Loucy (cell line): ENCODE measurements at regions not wholly inside any gene's neighbourhood (a gene's known extent, or its start where the extent isn't known, plus 50 kb on each side); places are given as distances from the start of the nearest gene placed in this dataset.

Experiments used
- H2AFZ ChIP-seq: fragments of 200-600 bp; sonication (generic); 2 replicates; pipeline ENCODE4 v1.6.0; 2016; ENCODE audit warnings: antibody characterized with exemption, mild to moderate bottlenecking, low read length, moderate library complexity
- H3F3A ChIP-seq: fragments of 200-600 bp; 2 replicates; pipeline ENCODE4 v1.6.0; 2016; ENCODE audit warnings: antibody characterized with exemption, low read depth, mild to moderate bottlenecking
- H3K27me3 ChIP-seq: fragments of 200-600 bp; sonication (generic); 2 replicates; pipeline ENCODE4 v1.6.1; 2014; ENCODE audit warnings: low read length, mild to moderate bottlenecking; ENCODE audit not compliant: insufficient read depth, poor library complexity, severe bottlenecking
- H3K36me3 ChIP-seq: fragments of 200-600 bp; sonication (generic); 2 replicates; pipeline ENCODE4 v1.6.1; 2016; ENCODE audit warnings: low read length; ENCODE audit not compliant: insufficient read depth
- H3K4me1 ChIP-seq: fragments of 200-600 bp; sonication (generic); 2 replicates; pipeline ENCODE4 v1.5.1; 2014; ENCODE audit warnings: low read length, mild to moderate bottlenecking; ENCODE audit not compliant: insufficient read depth, poor library complexity, severe bottlenecking
- H3K4me2 ChIP-seq: fragments of 200-600 bp; sonication (generic); 2 replicates; pipeline ENCODE4 v1.6.0; 2014; ENCODE audit warnings: antibody characterized with exemption, low read length, low read depth, mild to moderate bottlenecking; ENCODE audit not compliant: poor library complexity, severe bottlenecking
- H3K4me3 ChIP-seq: fragments of 200-600 bp; sonication (generic); 2 replicates; pipeline ENCODE4 v1.5.1; 2014; ENCODE audit warnings: low read length, mild to moderate bottlenecking, mixed read lengths; ENCODE audit not compliant: poor library complexity, severe bottlenecking
- H3K79me2 ChIP-seq: fragments of 200-600 bp; sonication (generic); 2 replicates; pipeline ENCODE4 v1.6.1; 2014; ENCODE audit warnings: low read length; ENCODE audit not compliant: insufficient read depth
- H3K9ac ChIP-seq: fragments of 200-600 bp; sonication (generic); 2 replicates; pipeline ENCODE4 v1.6.0; 2014; ENCODE audit warnings: mild to moderate bottlenecking, low read depth, low read length, moderate library complexity; ENCODE audit not compliant: poor library complexity, severe bottlenecking
- H3K9me2 ChIP-seq: fragments of 200-600 bp; sonication (generic); replicated peaks from 2 replicates; pipeline ENCODE4 v1.6.1; 2016; ENCODE audit warnings: low read depth, low read length, mixed read lengths
- H3K9me3 ChIP-seq: fragments of 200-600 bp; sonication (generic); 2 replicates; pipeline ENCODE4 v1.6.1; 2014; ENCODE audit warnings: mild to moderate bottlenecking, antibody characterized with exemption, low read length, low read depth; ENCODE audit not compliant: insufficient read depth
- H4K20me1 ChIP-seq: fragments of 200-600 bp; sonication (generic); 2 replicates; pipeline ENCODE4 v1.6.0; 2014; ENCODE audit warnings: antibody characterized with exemption, low read length, mild to moderate bottlenecking; ENCODE audit not compliant: insufficient read depth, poor library complexity, severe bottlenecking
- EZH2phosphoT487 ChIP-seq: fragments of 200-600 bp; IDR thresholded peaks from 2 replicates; pipeline ENCODE4 v1.6.1; 2018; ENCODE audit warnings: antibody characterized with exemption, mild to moderate bottlenecking, moderate library complexity, borderline replicate concordance
- TF ChIP-seq, protein P1 (sequence below): fragments of 200-600 bp; sonication (generic); conservative IDR thresholded peaks from 2 replicates; pipeline ENCODE4 v1.5.1; 2014; ENCODE audit warnings: mild to moderate bottlenecking, antibody characterized with exemption, low read length

DNA sequence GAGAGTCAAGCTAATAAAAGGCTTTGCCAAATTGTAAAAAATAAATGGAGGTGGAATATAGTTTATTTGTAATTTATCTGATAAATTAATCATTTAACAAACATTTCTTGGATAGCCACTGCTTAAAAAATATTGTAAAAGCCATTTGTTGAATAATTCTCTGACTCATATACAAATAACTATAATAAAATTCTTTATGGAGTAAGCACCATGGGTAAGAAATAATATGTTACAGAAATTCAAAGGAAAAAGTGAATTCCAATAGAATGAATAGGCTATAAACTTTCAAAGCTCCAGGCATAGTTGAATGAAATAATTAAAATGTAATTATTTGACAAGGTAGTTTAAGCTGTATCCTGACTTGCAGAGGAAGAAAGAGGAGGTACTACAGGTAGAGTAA is 291.4 kb upstream of the TMEM229A start:
- no peak for TF ChIP-seq EZH2phosphoT487
- TF ChIP-seq, protein P1, sequence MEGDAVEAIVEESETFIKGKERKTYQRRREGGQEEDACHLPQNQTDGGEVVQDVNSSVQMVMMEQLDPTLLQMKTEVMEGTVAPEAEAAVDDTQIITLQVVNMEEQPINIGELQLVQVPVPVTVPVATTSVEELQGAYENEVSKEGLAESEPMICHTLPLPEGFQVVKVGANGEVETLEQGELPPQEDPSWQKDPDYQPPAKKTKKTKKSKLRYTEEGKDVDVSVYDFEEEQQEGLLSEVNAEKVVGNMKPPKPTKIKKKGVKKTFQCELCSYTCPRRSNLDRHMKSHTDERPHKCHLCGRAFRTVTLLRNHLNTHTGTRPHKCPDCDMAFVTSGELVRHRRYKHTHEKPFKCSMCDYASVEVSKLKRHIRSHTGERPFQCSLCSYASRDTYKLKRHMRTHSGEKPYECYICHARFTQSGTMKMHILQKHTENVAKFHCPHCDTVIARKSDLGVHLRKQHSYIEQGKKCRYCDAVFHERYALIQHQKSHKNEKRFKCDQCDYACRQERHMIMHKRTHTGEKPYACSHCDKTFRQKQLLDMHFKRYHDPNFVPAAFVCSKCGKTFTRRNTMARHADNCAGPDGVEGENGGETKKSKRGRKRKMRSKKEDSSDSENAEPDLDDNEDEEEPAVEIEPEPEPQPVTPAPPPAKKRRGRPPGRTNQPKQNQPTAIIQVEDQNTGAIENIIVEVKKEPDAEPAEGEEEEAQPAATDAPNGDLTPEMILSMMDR = no peak
- Histone ChIP-seq H3K79me2 (no peaks in the 10 kb centered on the region), H3K9ac (no peak overlapping the region), H3K9me3 (no peaks in the 10 kb centered on the region), H3K4me1 (no peaks in the 10 kb centered on the region), H3K27me3 (no peaks in the 10 kb centered on the region), H4K20me1 (no peaks in the 10 kb centered on the region), H3K9me2 (no peaks in the 10 kb centered on the region), H3K4me2 (no peak overlapping the region), H3K4me3 (no peak overlapping the region), H3F3A (no peaks in the 10 kb centered on the region), H2AFZ (no peak overlapping the region), H3K36me3 (no peaks in the 10 kb centered on the region)

DNA sequence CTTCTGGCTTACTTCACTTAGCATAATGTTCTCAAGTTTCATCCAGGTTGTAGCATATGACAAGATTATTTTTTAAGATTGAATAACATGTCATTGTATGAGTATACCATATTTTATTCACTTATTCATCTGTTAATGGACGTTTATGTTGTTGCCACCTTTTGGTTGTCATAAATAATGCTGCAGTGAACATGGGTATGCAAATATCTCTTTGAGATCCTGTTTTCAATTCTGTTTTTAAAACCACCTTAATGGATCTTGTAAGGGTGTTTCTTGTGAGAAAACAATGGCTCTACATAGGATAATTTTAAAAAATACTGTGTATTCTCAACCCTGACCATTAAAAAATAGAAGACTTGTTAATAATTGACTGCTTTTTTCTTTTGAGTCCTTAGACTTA is 290.7 kb upstream of the TMEM229A start:
- no peak overlapping the region for H2AFZ ChIP-seq
- H3K36me3 ChIP-seq = no peaks in the 10 kb centered on the region
- H4K20me1 ChIP-seq = no peaks in the 10 kb centered on the region
- no peaks in the 10 kb centered on the region for H3K9me3 ChIP-seq
- H3K4me1 ChIP-seq = no peaks in the 10 kb centered on the region
- H3K4me3 ChIP-seq = no peak overlapping the region
- TF ChIP-seq EZH2phosphoT487 = no peak
- TF ChIP-seq, protein P1 = no peak
- H3K9me2 ChIP-seq = no peaks in the 10 kb centered on the region
- H3F3A ChIP-seq = no peaks in the 10 kb centered on the region
- H3K4me2 ChIP-seq = no peak overlapping the region
- no peak overlapping the region for H3K9ac ChIP-seq
- no peaks in the 10 kb centered on the region for H3K27me3 ChIP-seq
- no peaks in the 10 kb centered on the region for H3K79me2 ChIP-seq

DNA sequence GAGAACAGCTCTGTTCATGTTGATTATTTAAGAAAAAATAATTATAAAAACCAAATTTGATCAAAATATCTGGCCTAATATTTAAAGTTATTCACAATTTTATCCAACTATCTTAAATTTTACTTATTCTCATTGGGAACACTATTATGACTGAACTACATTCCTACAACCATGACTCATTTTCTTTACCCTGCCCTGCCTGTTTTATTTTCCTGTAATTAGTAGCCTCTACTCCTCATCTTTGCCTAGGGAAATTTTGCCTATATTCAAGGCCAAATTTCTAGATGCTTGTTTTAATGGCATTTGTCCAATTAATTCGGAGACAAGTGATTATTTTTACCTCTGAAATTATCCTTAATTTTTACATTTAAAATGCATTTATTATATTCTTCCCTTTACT is 289.7 kb upstream of the TMEM229A start:
- Histone ChIP-seq H3K4me1 (no peaks in the 10 kb centered on the region), H3K4me3 (no peak overlapping the region), H3K9me3 (no peaks in the 10 kb centered on the region), H3K79me2 (no peaks in the 10 kb centered on the region), H3F3A (no peaks in the 10 kb centered on the region), H2AFZ (no peak overlapping the region), H3K27me3 (no peaks in the 10 kb centered on the region), H3K9me2 (no peaks in the 10 kb centered on the region), H3K36me3 (no peaks in the 10 kb centered on the region), H3K4me2 (no peak overlapping the region), H4K20me1 (no peaks in the 10 kb centered on the region), H3K9ac (no peak overlapping the region)
- no peak for TF ChIP-seq EZH2phosphoT487
- TF ChIP-seq, protein P1 = no peak
